ENCODE measurements at regions not wholly inside any gene's neighbourhood (a gene's known extent, or its start where the extent isn't known, plus 50 kb on each side); places are given as distances from the start of the nearest gene placed in this dataset.

DNA sequence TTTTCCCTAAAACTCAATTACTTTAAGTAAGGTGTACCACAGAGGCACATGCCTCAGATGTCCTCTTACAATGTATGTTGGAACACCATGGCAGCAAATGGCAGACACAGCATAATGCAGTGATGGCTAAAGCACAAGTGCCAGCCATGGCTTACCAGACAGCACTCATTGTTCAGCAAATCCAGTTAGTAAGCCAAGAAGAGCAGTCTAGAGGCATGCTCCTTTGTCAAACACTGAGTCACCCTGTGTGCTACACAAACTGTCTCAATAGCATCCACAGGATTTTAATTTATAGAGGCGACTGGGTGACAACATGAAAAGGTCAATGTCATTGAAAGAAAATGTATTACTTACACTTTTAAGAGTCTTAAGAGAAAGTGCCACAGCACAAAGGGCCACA, 140.6 kb downstream of the KCNA4 start:
- no peaks in the 10 kb centered on the region for H3K4me1 ChIP-seq (ENCODE audit: control insufficient read depth, insufficient read depth, low read length)
- no peak overlapping the region for H3K27ac ChIP-seq (ENCODE audit: low read length)
- no peak overlapping the region for H3K4me3 ChIP-seq (ENCODE audit: low read length)
- no peak for DNase-seq (ENCODE audit: low read depth, low spot score)
- H3K27me3 ChIP-seq (ENCODE audit: control insufficient read depth, insufficient read depth, low read length): no peaks in the 10 kb centered on the region
- no CpG with 5 or more reads among the region's 1 CpG for WGBS (ENCODE audit: insufficient coverage, insufficient read length)
- H3K36me3 ChIP-seq (ENCODE audit: control insufficient read depth, insufficient read depth, low read length): no peaks in the 10 kb centered on the region
- H3K9me3 ChIP-seq (ENCODE audit: control insufficient read depth, insufficient read depth, low read length): no peaks in the 10 kb centered on the region

DNA sequence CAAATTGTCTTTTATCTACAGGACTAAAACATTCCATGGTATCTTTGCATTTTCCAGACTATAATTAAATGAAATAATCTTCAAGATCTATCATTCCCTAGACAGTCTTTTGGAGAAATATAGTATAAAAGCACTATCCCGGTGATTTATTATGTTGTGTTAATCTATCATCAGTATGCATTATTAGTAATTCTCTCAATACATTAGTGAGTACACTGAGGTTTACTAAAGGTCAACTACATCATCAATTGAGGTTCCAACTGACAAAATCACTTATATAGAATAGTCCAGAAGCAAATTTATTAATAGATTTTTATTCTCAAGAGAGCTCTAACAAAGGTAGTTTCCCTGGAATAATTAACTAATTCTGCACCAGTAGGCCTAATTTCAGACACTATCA, 169.6 kb downstream of the KCNA4 start:
- Histone ChIP-seq H3K27ac (ENCODE audit: low read length) (no peak overlapping the region), H3K4me3 (ENCODE audit: low read length) (no peak overlapping the region), H3K36me3 (ENCODE audit: control insufficient read depth, insufficient read depth, low read length) (no peaks in the 10 kb centered on the region), H3K4me1 (ENCODE audit: control insufficient read depth, insufficient read depth, low read length) (no peaks in the 10 kb centered on the region), H3K27me3 (ENCODE audit: control insufficient read depth, insufficient read depth, low read length) (no peaks in the 10 kb centered on the region), H3K9me3 (ENCODE audit: control insufficient read depth, insufficient read depth, low read length) (no peaks in the 10 kb centered on the region)
- DNase-seq (ENCODE audit: low read depth, low spot score): no peak
- no CpG with 5 or more reads among the region's 1 CpG for WGBS (ENCODE audit: insufficient coverage, insufficient read length)

DNA sequence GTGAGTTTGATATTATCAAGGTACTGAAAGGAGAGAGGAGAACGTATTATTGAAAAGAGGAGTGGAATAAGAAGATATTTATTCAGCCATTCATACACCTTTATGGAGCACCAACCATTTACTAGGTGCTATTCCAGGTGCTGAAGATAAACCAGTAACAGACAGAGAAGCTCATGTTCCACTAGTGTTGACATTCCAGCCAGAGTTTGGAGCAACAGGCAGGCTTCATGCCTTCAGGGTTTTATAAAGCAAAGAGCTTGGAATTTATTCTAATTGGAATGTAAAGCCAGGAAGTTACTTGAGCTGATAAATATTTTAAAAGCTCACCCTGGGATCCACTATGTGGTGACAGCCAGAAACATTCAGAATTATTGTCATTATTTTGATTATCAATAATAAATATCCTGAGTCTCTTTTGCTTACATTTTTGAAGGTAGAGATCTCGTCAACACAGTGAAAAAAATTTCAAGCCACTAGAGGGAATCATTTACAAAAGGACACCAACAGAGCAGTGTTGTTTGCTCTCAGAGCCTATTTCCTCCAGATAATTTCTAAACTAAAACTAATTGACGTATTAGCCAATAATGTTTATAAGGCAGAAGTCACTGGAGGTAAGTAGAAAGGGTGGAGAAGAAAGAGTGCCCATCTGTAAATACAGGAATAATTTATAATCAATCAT, 172.0 kb downstream of the KCNA4 start:
- H3K4me3 ChIP-seq (ENCODE audit: low read length): no peak overlapping the region
- no peaks in the 10 kb centered on the region for H3K9me3 ChIP-seq (ENCODE audit: control insufficient read depth, insufficient read depth, low read length)
- WGBS (ENCODE audit: insufficient coverage, insufficient read length): no CpG with 5 or more reads among the region's 3 CpGs
- no peaks in the 10 kb centered on the region for H3K4me1 ChIP-seq (ENCODE audit: control insufficient read depth, insufficient read depth, low read length)
- no peak for DNase-seq (ENCODE audit: low read depth, low spot score)
- no peak overlapping the region for H3K27ac ChIP-seq (ENCODE audit: low read length)
- H3K27me3 ChIP-seq (ENCODE audit: control insufficient read depth, insufficient read depth, low read length): no peaks in the 10 kb centered on the region
- no peaks in the 10 kb centered on the region for H3K36me3 ChIP-seq (ENCODE audit: control insufficient read depth, insufficient read depth, low read length)

DNA sequence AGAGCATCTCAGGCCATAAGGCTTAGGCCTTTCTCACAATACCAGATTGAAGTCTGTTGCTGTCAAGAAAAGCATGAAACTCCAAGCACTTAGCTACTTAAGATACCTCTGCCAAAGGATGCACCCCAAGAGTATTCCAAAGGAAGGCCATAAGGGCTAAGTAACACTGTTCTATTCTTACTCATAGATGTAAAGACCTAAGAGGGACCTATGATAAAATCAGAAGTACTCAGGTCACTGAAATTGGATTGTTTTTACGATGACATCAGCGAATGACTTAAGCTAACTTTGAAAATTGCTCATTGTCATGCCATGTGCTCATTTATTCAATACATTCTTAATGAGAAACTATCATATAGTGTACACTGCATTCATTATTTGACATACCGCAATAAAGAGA, 172.8 kb downstream of the KCNA4 start:
- H3K27ac ChIP-seq (ENCODE audit: low read length): no peak overlapping the region
- H3K36me3 ChIP-seq (ENCODE audit: control insufficient read depth, insufficient read depth, low read length): no peaks in the 10 kb centered on the region
- no peaks in the 10 kb centered on the region for H3K4me1 ChIP-seq (ENCODE audit: control insufficient read depth, insufficient read depth, low read length)
- H3K9me3 ChIP-seq (ENCODE audit: control insufficient read depth, insufficient read depth, low read length): no peaks in the 10 kb centered on the region
- no peak overlapping the region for H3K4me3 ChIP-seq (ENCODE audit: low read length)
- no peaks in the 10 kb centered on the region for H3K27me3 ChIP-seq (ENCODE audit: control insufficient read depth, insufficient read depth, low read length)
- DNase-seq (ENCODE audit: low read depth, low spot score): no peak
- WGBS (ENCODE audit: insufficient coverage, insufficient read length): no CpG with 5 or more reads among the region's 3 CpGs

DNA sequence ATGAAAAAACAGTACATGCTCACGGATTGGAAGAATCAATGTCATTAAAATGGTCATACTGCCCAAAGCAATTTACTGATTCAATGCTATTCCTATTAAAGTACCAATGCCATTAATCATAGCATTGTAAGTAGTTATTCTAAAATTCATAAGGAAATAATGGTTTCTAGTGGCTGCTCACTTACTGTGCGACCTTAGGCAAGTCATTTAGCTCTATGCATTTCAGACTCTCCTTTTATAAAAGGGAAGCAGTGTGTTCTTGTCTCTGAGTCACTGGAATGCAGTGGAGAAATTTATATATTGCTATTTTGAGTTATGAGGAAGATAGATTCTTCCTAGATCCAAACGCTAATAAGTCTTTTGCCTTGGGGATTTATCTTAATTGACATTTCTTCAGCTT, 174.8 kb downstream of the KCNA4 start:
- no peaks in the 10 kb centered on the region for H3K9me3 ChIP-seq (ENCODE audit: control insufficient read depth, insufficient read depth, low read length)
- no peaks in the 10 kb centered on the region for H3K36me3 ChIP-seq (ENCODE audit: control insufficient read depth, insufficient read depth, low read length)
- no peak overlapping the region for H3K4me3 ChIP-seq (ENCODE audit: low read length)
- DNase-seq (ENCODE audit: low read depth, low spot score): no peak
- H3K27me3 ChIP-seq (ENCODE audit: control insufficient read depth, insufficient read depth, low read length): no peaks in the 10 kb centered on the region
- no peaks in the 10 kb centered on the region for H3K4me1 ChIP-seq (ENCODE audit: control insufficient read depth, insufficient read depth, low read length)
- no CpG with 5 or more reads among the region's 3 CpGs for WGBS (ENCODE audit: insufficient coverage, insufficient read length)
- no peak overlapping the region for H3K27ac ChIP-seq (ENCODE audit: low read length)

DNA sequence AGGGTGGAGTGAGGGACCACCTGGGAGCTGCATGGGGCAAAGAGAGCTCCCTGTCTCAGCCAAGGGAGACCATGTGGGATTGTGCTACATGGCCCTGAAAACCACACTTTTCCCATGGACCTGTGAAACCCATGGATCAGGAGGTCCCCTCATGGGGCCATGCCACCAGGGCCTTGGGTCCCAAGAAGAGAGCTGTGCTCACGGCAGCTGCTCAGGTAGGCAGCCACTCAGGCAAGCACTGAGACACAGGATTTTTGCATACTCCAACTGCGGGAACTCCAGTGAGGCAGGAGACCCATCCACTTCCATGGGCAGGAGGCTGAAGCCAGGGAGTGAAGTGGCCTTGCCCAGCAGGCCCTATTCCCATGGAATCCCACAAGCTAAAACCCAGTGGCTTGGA, 190.0 kb downstream of the KCNA4 start:
- Histone ChIP-seq H3K9me3 (ENCODE audit: control insufficient read depth, insufficient read depth, low read length) (no peaks in the 10 kb centered on the region), H3K27ac (ENCODE audit: low read length) (no peak overlapping the region), H3K4me1 (ENCODE audit: control insufficient read depth, insufficient read depth, low read length) (no peaks in the 10 kb centered on the region), H3K4me3 (ENCODE audit: low read length) (no peak overlapping the region), H3K36me3 (ENCODE audit: control insufficient read depth, insufficient read depth, low read length) (no peaks in the 10 kb centered on the region), H3K27me3 (ENCODE audit: control insufficient read depth, insufficient read depth, low read length) (no peaks in the 10 kb centered on the region)
- WGBS (ENCODE audit: insufficient coverage, insufficient read length): no CpG with 5 or more reads among the region's 2 CpGs
- DNase-seq (ENCODE audit: low read depth, low spot score): no peak

DNA sequence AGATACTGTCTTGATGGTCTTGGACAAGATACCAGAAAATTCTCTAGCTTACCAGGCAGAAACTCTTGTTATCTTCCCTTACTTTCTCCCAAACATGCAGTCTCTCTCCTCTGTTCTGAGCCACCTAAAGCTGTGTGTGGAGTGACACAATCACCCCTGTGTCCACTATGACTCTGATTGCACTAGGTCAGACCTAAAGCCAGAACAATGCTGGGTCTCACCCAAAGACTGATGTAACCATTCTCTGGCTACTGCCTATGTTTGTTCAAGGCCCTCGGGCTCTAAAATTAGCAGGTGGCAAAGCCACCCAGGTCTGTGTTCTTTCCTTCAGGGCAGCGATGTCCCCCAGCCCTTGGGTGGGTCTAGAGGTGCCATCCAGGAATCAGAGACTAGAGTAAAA, 200.5 kb downstream of the KCNA4 start:
- H3K4me3 ChIP-seq (ENCODE audit: low read length): no peak overlapping the region
- no CpG with 5 or more reads among the region's 2 CpGs for WGBS (ENCODE audit: insufficient coverage, insufficient read length)
- H3K36me3 ChIP-seq (ENCODE audit: control insufficient read depth, insufficient read depth, low read length): no peaks in the 10 kb centered on the region
- no peak overlapping the region for H3K27ac ChIP-seq (ENCODE audit: low read length)
- no peak for DNase-seq (ENCODE audit: low read depth, low spot score)
- H3K27me3 ChIP-seq (ENCODE audit: control insufficient read depth, insufficient read depth, low read length): no peaks in the 10 kb centered on the region
- no peaks in the 10 kb centered on the region for H3K9me3 ChIP-seq (ENCODE audit: control insufficient read depth, insufficient read depth, low read length)
- no peaks in the 10 kb centered on the region for H3K4me1 ChIP-seq (ENCODE audit: control insufficient read depth, insufficient read depth, low read length)

DNA sequence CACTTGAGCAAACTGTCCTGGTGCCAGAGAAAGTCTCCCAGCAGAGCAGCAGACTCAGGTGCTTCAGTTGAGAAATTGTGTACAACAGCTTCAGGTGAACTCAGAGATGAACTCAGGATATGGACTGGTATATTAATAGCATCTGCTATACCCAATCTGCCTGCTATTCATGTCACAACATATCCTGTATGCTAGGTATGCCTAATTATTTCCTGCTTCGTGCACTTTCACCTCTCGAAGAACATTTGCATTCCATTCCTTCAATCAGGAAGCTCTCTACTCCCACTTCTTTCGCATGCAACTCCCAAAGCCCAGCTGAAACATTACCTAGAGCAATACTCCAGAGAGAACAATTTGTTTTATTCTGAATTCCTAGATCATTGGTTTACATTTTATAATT, 207.7 kb downstream of the KCNA4 start:
- no CpG with 5 or more reads among the region's 3 CpGs for WGBS (ENCODE audit: insufficient coverage, insufficient read length)
- no peaks in the 10 kb centered on the region for H3K36me3 ChIP-seq (ENCODE audit: control insufficient read depth, insufficient read depth, low read length)
- H3K27ac ChIP-seq (ENCODE audit: low read length): no peak overlapping the region
- DNase-seq (ENCODE audit: low read depth, low spot score): no peak
- no peak overlapping the region for H3K4me3 ChIP-seq (ENCODE audit: low read length)
- H3K9me3 ChIP-seq (ENCODE audit: control insufficient read depth, insufficient read depth, low read length): no peaks in the 10 kb centered on the region
- no peaks in the 10 kb centered on the region for H3K4me1 ChIP-seq (ENCODE audit: control insufficient read depth, insufficient read depth, low read length)
- no peaks in the 10 kb centered on the region for H3K27me3 ChIP-seq (ENCODE audit: control insufficient read depth, insufficient read depth, low read length)

DNA sequence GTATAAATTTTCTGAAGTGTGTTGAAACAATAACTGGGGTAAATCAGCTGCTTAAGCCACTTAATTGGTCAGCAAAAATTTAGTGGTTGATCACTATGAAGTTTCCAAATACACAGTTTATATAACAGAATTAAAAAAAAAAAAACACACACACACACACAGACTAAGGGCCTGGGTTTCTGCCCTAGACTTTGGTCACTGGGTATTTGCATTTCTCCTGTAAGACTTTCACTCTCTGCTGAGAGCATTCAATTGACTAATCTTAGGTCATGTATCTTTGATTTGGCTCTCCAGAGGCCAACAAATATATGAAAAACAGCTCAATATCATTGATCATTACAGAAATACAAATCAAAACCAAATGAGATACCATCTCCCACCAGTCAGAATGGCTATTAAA, 214.3 kb downstream of the KCNA4 start:
- Histone ChIP-seq H3K4me1 (ENCODE audit: control insufficient read depth, insufficient read depth, low read length) (no peaks in the 10 kb centered on the region), H3K27me3 (ENCODE audit: control insufficient read depth, insufficient read depth, low read length) (no peaks in the 10 kb centered on the region), H3K27ac (ENCODE audit: low read length) (no peak overlapping the region), H3K9me3 (ENCODE audit: control insufficient read depth, insufficient read depth, low read length) (no peaks in the 10 kb centered on the region), H3K36me3 (ENCODE audit: control insufficient read depth, insufficient read depth, low read length) (no peaks in the 10 kb centered on the region), H3K4me3 (ENCODE audit: low read length) (no peak overlapping the region)
- no peak for DNase-seq (ENCODE audit: low read depth, low spot score)

DNA sequence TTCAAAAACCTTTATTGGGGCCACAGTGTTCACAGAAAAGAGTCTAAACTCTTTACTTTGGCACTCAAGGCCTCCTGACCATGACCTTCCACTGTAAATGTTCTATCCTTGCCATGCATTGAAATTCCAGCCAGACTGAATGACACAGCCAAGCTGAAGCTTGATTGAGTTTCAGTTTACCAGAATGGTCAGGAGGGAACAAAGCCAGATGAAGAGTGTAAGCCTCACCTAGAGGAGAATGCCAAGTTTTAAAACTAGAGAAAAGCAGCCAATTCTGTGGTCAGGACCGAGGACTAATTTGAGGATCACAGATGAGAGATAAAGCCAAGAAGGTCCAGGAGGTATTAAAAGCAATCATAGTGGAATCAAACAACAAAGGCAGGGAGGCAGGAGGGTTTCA, 215.3 kb downstream of the KCNA4 start:
- H3K4me3 ChIP-seq (ENCODE audit: low read length): no peak overlapping the region
- WGBS (ENCODE audit: insufficient coverage, insufficient read length): no CpG with 5 or more reads among the region's 1 CpG
- H3K27ac ChIP-seq (ENCODE audit: low read length): no peak overlapping the region
- H3K9me3 ChIP-seq (ENCODE audit: control insufficient read depth, insufficient read depth, low read length): no peaks in the 10 kb centered on the region
- DNase-seq (ENCODE audit: low read depth, low spot score): no peak
- no peaks in the 10 kb centered on the region for H3K36me3 ChIP-seq (ENCODE audit: control insufficient read depth, insufficient read depth, low read length)
- no peaks in the 10 kb centered on the region for H3K27me3 ChIP-seq (ENCODE audit: control insufficient read depth, insufficient read depth, low read length)
- H3K4me1 ChIP-seq (ENCODE audit: control insufficient read depth, insufficient read depth, low read length): no peaks in the 10 kb centered on the region

DNA sequence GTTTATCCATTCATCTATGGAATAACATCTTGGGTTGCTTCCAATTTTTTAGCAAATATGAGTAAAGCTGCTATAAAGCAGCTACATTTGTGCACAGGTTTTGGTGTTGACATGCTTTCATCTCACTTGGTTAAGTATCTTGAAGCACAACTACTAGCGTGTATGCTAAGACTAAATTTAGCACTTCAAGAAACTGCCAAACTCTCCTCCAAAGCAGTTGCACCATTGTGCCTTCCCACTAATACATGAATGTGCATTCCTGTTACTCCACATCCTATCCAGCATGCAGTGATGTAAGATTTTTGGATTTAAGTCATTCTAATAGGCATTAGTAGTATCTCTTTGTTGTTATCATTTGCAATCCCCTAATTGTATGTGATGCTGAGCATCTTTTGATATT, 230.7 kb downstream of the KCNA4 start:
- H3K4me3 ChIP-seq (ENCODE audit: low read length): no peak overlapping the region
- no peaks in the 10 kb centered on the region for H3K36me3 ChIP-seq (ENCODE audit: control insufficient read depth, insufficient read depth, low read length)
- H3K4me1 ChIP-seq (ENCODE audit: control insufficient read depth, insufficient read depth, low read length): no peaks in the 10 kb centered on the region
- H3K27ac ChIP-seq (ENCODE audit: low read length): no peak overlapping the region
- H3K9me3 ChIP-seq (ENCODE audit: control insufficient read depth, insufficient read depth, low read length): no peaks in the 10 kb centered on the region
- no peak for DNase-seq (ENCODE audit: low read depth, low spot score)
- no CpG with 5 or more reads among the region's 1 CpG for WGBS (ENCODE audit: insufficient coverage, insufficient read length)
- no peaks in the 10 kb centered on the region for H3K27me3 ChIP-seq (ENCODE audit: control insufficient read depth, insufficient read depth, low read length)
